Right renal pelvis (tissue), 4 donors: ENCODE measurements at regions not wholly inside any gene's neighbourhood (a gene's known extent, or its start where the extent isn't known, plus 50 kb on each side); places are given as distances from the start of the nearest gene placed in this dataset.
"Not testable (repeated sequence)": the region's sequence is repeated elsewhere in the genome, so short reads cannot be mapped to it uniquely, and the experiment has no call there.

ENCODE experiments used
- DNase-seq, 4 donors: peaks; one replicate each; pipeline ENCODE4 v3.0.0-alpha.2; 2013; ENCODE audit warnings: low read depth in 4 of 4, low spot score in 3 of 4, missing footprints in 1 of 4

DNA sequence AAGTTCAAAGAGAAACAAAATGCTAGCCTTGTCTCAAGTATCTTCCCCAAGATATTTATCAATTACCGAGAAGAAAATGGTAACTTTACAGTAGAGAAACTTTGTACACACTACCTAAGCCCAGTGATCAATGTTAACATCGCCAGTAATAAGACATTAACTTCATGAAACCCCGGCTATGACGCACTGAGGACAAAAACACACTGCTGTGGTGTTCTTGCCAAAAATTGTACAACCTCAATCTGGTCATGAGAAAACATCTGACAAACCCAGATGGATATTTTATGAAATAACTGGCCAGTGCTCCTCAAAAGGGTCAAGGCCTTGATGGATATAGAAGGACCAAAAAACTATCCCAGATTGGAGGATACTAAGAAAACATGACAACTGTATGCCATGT lies 85.5 kb upstream of the DTNBP1 start:
- no peak for DNase-seq

DNA sequence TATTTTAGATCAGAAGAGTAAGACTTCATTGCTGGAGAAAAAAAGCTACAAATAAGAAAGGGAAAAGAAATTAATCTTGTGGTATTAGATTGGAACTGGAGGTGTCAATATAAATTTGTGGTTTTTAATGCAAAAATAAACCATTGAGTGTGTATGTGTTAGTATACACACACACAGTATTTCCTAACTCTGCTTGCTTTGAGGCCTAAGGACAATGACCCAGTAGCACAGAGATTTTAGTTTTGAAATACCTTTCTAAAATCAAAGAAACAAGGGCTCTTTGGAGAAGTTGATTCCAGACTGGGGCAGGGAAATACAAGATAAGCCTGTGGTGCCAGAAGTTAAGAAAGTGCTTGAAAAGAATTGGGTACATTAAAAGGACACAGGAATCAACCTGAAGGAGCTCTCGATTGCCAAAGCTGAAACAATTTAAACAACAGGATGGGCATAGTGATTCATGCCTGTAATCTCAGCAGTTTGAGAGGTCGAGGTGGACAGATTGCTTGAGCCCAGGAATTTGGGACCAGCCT lies 84.6 kb upstream of the DTNBP1 start:
- no peak for DNase-seq

DNA sequence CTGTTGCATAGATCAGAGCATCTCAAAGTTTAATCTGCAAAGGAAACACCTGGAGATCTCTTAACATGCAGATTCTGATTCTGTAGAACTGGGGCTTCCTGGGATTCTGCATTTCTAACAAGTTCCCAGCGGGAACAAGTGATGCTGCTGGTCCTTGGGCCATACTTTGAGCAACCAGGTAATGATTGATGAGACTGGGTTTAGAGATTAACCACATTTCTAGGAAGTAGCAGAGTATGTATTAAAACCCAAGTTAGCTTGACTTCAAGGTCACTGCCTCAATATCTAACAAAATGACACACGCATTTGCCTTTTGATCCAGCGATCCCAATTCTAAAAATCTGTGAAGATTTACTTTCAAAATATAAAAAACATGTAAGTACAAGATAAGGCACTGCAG lies 83.0 kb upstream of the DTNBP1 start:
- DNase-seq: no peak

DNA sequence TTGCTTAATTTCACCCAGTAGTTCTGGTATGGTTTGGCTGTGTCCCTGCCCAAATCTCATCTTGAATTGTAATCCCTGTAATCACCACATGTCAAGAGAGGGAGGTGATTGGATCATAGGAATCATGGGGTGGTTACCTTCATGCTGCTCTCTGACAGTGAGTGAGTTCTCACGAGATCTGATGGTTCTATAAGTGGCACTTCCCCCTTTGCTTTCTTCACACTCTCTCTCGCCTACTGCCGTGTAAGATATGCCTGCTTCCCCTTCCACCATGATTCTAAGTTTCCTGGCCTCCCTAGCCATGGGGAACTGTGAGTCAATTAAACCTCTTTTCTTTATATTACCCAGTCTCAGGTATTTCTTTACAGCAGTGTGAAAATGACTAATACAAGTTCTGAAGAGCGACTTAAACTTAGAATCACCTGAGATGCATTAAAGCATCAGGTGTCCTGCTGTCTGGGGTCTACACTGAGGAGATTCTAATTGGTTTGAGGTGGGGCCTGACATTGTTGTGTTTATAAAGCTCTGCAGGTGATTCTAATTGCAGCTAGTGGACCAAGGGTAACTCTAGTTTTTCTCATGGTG lies 82.1 kb upstream of the DTNBP1 start:
- DNase-seq: no peak

DNA sequence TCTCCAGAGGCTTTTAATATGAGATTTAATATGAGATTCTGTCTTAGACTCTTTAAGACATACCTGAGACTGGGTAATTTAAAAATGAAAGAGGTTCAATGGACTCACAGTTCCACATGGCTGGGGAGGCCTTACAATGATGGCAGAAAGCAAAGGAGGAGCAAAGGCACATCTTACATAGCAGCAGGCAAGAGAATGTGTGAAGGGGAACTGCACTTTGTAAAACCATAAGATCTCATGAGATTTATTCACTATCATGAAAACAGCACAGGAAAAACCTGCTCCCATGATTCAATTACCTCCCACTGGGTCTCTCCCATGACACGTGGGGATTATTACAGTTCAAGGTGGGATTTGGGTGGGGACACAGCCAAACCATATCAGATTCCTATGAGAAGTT lies 79.2 kb upstream of the DTNBP1 start:
- not testable (repeated sequence) for DNase-seq

DNA sequence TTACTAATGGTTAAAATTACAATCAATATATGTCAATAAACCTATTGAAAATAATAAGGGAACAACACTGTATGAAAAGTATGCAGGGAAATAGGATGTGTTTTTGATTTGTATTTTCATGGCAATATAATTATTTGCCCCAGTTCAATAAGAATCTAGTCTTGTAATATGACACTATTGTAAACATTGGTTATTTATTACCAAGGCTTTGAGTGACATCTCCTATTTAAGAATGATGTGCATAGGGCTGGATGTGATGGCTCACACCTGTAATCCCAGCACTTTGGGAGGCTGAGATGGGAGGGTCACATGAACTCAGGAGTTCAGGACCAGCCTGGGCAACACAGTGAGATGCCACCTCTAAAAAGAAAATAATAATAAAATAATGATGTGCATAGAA lies 78.6 kb upstream of the DTNBP1 start:
- DNase-seq: no peak

DNA sequence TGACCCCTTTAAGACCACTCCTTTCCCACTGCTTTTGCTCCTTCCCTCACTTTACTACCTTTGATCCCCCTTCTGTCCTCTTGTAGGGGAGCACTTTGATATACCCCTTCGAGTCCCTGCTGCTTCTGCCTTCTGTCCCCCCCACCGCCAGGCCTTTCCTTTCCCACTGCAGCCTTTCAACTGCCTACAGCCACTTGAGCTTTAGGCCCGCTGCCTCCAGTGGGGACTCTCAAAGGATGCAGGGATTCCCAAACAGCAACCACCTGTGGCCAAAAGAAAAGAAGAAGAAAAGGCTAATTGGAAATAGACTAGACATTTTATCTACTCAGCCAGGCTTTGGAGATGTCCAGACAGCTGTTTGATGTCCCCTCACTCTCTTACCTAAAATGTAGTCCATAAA lies 77.0 kb upstream of the DTNBP1 start:
- DNase-seq: no peak

DNA sequence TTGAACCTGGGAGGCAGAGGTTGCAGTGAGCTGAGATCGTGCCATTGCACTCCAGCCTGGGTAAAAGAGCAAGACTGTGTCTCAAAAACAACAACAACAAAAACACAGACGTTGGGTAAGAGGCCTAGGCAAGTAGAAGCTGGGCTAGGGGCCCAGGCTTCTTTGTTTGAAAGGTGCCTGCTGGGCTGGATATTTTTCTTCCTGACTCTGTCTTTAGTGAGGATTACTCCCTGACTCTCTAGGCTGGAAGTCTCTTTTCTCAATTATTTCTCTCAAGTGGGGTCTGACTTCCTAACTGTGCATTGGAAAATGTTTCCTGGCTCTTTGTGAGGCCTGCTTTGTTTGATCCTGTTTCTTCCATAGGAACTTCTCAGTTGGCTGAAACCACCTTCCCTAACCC lies 76.5 kb upstream of the DTNBP1 start:
- DNase-seq: no peak

DNA sequence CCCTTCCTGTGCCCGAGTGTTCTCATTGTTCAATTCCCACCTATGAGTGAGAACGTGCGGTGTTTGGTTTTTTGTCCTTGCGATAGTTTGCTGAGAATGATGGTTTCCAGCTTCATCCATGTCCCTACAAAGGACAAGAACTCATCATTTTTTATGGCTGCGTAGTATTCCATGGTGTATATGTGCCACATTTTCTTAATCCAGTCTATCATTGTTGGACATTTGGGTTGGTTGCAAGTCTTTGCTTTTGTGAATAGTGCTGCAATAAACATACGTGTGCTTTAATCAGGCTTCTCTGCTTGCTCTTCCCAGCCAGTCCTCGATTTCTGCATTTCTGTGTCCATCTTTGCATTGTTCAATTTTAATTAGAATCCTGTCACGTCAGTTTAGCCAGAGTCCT lies 75.4 kb upstream of the DTNBP1 start:
- not testable (repeated sequence) for DNase-seq

DNA sequence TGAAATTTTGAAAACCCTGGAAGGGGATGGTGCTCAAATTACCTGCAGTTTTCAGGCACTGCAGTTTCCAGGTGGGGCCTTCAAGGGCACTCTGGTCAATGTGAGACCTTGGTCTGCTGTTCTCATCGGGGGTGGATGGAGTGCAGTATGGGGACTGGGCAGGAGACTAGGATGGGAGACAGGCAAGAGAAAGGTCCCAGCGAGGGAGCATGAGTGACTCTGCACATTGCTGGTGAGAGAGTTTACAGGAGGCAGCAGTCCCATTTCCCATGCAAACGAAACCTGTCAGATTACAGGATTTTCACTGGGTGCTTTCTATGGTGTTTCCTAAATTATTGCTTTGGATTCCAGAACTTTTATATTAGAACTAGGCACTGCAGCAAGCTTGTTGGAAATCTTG lies 73.5 kb upstream of the DTNBP1 start:
- no peak for DNase-seq

DNA sequence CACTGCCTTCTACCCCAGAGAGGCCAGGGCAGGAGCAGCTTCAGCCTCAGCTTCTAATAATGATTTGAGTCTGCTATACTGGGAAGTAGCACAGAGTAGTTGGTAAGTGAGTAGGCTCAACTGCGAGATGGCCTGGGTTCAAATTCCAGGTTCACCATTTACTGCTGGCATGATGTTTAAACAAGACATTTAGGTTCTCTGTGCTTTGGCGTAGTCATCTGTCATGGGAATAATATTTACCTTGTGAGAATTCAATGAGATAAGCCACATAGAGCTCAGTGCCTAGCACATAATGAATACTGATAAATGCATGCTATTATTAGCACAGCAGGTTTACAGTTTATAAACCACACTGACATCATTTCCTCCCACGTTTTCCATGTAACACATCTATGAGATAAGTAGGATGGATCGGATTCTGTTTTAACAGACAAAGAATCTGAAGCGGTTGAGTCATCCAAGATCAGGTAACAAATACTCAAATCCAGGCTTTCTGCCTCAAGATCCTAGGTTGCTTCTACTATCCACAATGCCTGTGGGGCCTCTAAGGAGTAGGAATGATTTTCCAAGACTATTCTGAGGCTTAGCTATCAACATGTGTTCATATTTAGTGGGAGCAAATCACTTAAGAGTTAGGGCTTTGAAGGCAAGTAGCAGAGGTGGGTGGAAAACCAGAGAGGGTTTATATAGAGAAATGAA lies 72.9 kb upstream of the DTNBP1 start:
- peak in 1 of 4 donors; percentile 18 for DNase-seq

DNA sequence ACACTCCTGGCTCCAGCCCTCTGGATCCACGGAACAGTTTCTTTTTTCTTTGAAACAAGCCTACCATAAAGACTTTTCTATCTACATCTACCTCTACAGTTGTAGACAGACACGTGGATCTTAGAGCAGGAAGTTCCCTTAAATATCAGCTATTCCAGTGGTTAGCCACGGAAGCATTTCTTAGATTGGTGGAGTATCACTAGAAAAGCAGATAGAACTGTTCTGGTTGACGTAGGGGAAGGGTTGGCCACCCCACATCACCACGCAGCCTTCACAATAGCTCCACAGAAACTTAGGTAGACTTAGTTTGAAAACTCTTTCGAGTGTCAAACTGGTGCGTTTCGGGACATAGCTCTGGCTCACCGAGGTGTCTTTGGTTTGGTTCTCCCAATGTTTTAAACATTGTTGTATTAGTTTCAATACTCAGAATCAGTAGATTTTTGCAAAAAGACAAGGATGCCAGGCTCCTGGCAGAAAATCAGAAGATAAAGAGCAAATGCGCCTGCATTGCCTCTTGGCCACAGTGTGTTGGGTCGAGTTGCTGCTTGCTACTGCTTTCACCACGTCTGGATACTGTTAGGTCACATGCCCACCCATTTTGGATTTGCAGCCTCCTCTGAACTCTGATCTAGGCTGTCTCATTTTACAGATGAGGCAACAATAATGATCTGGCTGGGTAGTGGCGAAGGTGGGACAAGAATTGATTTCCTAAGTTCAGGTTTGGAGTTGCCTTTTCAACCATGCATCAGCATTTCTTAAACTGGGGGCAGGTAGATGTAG lies 71.5 kb upstream of the DTNBP1 start:
- DNase-seq: no peak

DNA sequence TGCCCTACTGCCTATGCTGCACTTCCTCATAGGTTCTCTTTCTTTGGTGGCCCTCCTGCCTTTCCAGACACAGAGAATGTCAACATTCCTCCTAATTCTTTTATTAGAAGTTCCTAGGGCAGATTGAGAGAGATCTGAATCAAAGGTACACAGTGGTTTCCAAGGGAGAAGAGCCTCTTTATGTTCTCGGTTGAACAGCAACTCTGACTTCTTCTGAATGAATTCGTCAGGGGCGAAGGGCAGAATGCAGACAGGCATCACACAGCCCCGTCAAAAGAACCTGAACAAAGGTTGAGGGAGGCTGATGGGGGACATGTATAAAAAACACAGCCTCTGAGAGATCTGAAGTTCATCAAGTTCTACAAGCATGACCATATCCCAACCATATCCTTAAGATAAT lies 68.1 kb upstream of the DTNBP1 start:
- DNase-seq: no peak

DNA sequence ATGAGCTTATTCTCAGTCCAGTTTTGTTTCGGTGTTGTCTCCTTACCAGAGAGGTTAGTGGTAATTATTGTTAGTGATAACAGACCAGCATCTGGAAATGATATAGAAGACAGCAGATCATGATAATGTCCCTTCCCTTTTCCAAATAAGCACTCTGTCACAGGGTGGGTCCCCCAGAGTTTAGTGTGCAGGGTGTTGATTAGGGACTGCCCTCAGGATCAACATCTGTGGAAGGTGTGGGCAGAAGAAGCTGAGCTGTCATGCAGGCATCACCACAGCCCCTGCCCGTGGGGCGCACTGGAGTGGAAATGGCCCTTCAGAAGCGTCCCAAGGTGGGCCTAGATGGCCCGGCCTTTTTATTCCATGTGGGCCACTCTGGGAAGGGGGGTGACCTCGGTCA lies 67.6 kb upstream of the DTNBP1 start:
- no peak for DNase-seq

DNA sequence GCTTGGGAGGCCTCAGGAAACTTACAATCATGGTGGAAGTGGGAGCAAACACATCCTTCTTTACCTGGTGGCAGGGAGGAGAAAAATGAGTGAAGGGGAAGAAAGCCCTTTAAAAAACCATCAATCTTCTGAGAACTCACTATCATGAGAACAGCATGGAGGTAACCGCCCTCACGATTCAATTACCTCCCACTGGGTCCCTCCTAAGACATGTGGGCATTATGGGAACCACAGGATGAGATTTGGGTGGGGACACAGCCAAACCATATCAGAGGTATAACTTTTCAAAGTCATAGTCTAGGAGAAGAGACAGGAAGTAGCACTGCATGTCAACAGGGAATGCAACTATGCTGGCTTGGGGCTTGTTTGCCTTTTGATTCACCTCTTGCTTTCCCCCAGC lies 59.9 kb upstream of the DTNBP1 start:
- DNase-seq: no peak

DNA sequence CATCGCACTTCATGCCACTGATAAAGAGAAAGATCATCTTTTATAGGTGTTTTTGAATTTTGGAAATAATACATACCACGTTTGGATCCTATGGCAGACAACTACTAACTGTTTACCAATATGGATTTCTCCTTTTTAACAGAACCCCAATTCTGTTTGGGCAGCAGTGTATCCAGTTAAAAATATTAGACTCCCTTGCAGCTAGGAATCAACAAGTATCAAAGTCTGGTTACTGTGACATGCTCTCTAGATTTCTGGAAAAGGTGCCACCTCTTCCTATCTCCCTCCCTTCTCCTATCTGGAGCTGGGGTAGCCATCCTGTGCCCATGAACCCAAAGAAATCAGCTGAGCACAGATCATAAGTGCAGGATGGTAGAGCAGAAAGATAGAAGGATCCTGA lies 54.1 kb upstream of the DTNBP1 start:
- DNase-seq: no peak

DNA sequence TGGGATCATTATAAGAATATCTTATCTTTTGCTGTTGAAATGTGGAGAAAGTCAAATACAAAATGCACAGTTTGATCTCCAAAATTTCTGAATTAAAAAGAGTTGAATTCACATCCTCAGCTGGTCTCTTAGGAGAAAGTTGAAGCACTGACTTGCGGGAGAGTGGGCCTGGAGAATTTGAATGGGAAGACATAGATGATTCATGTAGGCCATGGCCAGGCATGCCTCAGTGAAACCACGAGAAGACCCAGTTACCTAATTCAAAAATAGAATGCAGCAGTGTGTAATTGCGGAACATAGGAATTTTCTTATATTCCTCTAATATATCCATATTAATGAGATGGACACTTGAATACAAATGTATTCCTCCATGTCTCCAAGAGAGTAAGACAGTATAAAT lies 53.0 kb upstream of the DTNBP1 start:
- DNase-seq: no peak

DNA sequence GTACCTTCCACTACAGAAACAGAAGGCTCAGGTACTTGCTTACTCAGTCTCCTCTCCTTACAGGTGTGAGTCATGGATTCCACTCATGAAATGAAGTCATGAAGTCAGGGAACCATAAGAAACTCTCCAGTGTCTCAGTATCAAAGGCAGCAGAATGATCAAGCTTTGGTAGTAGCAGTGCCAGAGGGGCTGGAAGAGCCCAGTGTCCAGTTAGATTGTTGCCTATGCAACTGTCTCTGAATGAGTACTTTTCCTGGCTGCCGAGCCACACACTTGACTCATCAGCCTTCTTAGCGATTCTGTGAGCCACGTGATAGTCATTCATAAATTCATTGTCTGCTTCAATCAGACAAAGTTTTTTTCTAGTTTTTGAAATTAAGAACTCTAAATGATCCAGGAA lies 52.2 kb upstream of the DTNBP1 start:
- DNase-seq: no peak

DNA sequence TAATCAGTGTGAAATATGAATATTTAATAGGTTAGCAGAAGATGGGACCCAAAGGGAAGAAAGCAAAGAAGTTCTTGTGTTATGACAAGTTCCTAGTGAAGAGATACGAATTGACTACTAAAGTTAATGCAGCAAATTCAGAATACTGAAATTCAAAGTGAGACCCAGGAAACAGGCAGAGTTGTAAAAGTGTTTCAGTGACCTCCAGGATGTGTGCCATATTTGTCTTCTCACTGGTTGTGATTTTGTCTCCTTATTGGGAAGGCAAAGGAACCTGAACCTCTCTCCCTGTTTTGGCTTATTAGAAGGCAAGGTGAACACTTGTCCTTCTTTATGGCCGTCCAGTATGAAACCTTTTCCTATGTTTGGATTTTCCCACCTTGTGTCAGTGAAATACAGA lies 51.8 kb upstream of the DTNBP1 start:
- DNase-seq: no peak

DNA sequence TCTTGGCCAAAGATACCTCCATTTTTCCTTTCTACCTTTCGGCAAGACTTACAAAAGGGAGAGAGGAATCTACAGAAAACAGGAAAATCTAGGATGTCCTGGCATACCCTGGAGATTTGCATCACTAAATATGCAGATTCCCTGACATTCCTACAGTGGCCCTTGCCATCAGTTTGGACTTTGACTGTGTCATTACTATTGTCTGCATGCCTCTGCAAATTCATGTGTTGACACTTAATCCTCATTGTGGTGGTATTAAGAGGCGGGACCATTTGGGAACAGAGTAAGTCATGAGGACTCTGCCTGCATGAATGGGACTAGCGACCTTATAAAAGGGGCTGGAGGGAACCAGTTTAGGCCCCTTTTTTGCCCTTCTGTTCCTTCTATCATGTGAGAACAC lies 50.5 kb upstream of the DTNBP1 start:
- no peak for DNase-seq

DNA sequence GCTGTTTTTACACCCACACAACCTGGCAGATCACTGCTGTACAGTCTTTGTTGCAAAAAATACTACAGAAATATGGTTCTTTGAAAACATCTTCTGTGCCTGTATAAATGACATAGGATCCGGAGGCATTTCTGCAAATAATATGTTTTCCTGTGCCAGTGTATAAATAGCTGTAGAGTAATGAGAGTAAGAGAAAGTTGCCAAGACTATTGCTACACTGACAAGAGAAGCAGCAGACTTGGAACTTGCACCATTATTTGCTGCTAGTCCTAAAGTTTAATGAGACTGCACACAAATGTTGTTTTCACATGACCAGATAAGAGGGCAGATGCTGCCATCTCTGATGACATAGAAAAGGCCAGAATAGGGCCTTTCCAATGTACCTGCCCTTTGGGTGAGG lies 50.0 kb upstream of the DTNBP1 start:
- DNase-seq: no peak
